GM23338 (cell line): ENCODE measurements at regions not wholly inside any gene's neighbourhood (a gene's known extent, or its start where the extent isn't known, plus 50 kb on each side); places are given as distances from the start of the nearest gene placed in this dataset.

Source experiments
- CREB1 ChIP-seq: fragments of 250-450 bp; sonication (Bioruptor Pico); IDR thresholded peaks from 2 replicates; pipeline ENCODE4 v1.5.0; 2020; ENCODE audit warnings: low read depth, mild to moderate bottlenecking, moderate library complexity
- EZH2 ChIP-seq: fragments of 200-600 bp; sonication (generic); IDR thresholded peaks from one replicate; pipeline ENCODE4 v1.8.0; 2017; ENCODE audit warnings: antibody characterized with exemption, mild to moderate bottlenecking, low read depth; ENCODE audit not compliant: unreplicated experiment
- EZH2phosphoT487 ChIP-seq: fragments of 200-600 bp; sonication (generic); IDR thresholded peaks from one replicate; pipeline ENCODE4 v1.8.1; 2018; ENCODE audit warnings: antibody characterized with exemption; ENCODE audit not compliant: unreplicated experiment
- JUNB ChIP-seq: IDR thresholded peaks from one replicate; pipeline ENCODE4 v1.6.1; 2016; ENCODE audit warnings: antibody characterized with exemption; ENCODE audit not compliant: unreplicated experiment
- NANOG ChIP-seq: IDR thresholded peaks from 2 replicates; pipeline ENCODE4 v1.6.1; 2016; ENCODE audit warnings: antibody characterized with exemption, borderline replicate concordance
- POLR2AphosphoS5 ChIP-seq: IDR thresholded peaks from 2 replicates; pipeline ENCODE4 v1.6.1; 2016; ENCODE audit warnings: antibody characterized with exemption, low read depth
- REST ChIP-seq: IDR thresholded peaks from one replicate; pipeline ENCODE4 v1.6.1; 2018; ENCODE audit warnings: antibody characterized with exemption; ENCODE audit not compliant: unreplicated experiment
- STAT1 ChIP-seq: IDR thresholded peaks from one replicate; pipeline ENCODE4 v1.6.1; 2016; ENCODE audit warnings: antibody characterized with exemption; ENCODE audit not compliant: unreplicated experiment
- ZNF114 ChIP-seq: fragments of 250-450 bp; sonication (Bioruptor Pico); IDR thresholded peaks from 2 replicates; pipeline ENCODE4 v1.5.0; 2020; ENCODE audit warnings: mild to moderate bottlenecking, moderate library complexity
- ZNF331 ChIP-seq: fragments of 250-450 bp; sonication (Bioruptor Pico); IDR thresholded peaks from 2 replicates; pipeline ENCODE4 v1.5.0; 2020; ENCODE audit warnings: low read depth, mild to moderate bottlenecking, moderate library complexity
- TF ChIP-seq, protein P1 (sequence below), 2 experiments: fragments of 200-600 bp in 1 of 2; sonication (generic) in 1 of 2; conservative IDR thresholded peaks; 2 replicates each; pipeline versions ENCODE4 v1.5.1 to v1.6.1; 2016 to 2017; ENCODE audit warnings: antibody characterized with exemption in 2 of 2, low read depth in 2 of 2, mild to moderate bottlenecking in 2 of 2, moderate library complexity in 1 of 2
- TF ChIP-seq, protein P2 (sequence below): IDR thresholded peaks from 2 replicates; pipeline ENCODE4 v1.6.1; 2016; ENCODE audit warnings: antibody characterized with exemption

GRCh38 chr6:44661221-44662008 lies 273.9 kb downstream of the CDC5L start:
- TF ChIP-seq, protein P1, sequence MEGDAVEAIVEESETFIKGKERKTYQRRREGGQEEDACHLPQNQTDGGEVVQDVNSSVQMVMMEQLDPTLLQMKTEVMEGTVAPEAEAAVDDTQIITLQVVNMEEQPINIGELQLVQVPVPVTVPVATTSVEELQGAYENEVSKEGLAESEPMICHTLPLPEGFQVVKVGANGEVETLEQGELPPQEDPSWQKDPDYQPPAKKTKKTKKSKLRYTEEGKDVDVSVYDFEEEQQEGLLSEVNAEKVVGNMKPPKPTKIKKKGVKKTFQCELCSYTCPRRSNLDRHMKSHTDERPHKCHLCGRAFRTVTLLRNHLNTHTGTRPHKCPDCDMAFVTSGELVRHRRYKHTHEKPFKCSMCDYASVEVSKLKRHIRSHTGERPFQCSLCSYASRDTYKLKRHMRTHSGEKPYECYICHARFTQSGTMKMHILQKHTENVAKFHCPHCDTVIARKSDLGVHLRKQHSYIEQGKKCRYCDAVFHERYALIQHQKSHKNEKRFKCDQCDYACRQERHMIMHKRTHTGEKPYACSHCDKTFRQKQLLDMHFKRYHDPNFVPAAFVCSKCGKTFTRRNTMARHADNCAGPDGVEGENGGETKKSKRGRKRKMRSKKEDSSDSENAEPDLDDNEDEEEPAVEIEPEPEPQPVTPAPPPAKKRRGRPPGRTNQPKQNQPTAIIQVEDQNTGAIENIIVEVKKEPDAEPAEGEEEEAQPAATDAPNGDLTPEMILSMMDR (conservative IDR thresholded peaks at IDR 0.05; ENCODE audit: low read depth in 2 of 2): no peak
- TF ChIP-seq EZH2 (no peak), ZNF114 (CRISPR knock-in tag) (no peak), CREB1 (CRISPR knock-in tag) (no peak), POLR2AphosphoS5 (no peak), ZNF331 (no peak), JUNB (no peak), REST (no peak), EZH2phosphoT487 (no peak), NANOG (no peak), STAT1 (no peak)
- TF ChIP-seq, protein P2, sequence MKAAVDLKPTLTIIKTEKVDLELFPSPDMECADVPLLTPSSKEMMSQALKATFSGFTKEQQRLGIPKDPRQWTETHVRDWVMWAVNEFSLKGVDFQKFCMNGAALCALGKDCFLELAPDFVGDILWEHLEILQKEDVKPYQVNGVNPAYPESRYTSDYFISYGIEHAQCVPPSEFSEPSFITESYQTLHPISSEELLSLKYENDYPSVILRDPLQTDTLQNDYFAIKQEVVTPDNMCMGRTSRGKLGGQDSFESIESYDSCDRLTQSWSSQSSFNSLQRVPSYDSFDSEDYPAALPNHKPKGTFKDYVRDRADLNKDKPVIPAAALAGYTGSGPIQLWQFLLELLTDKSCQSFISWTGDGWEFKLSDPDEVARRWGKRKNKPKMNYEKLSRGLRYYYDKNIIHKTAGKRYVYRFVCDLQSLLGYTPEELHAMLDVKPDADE: no peak
